CD4-positive, CD25-positive, alpha-beta regulatory T cell (primary cell): ENCODE measurements at regions not wholly inside any gene's neighbourhood (a gene's known extent, or its start where the extent isn't known, plus 50 kb on each side); places are given as distances from the start of the nearest gene placed in this dataset.

Experiments used
- ATAC-seq, 2 donors: fragments of 150-1000 bp; cut with Tn5 transposase; one replicate each; pipeline ENCODE4 v1.10.0; 2021; ENCODE audit warnings: low read depth in 2 of 2, moderate number of reproducible peaks in 2 of 2, moderate library complexity in 1 of 2
- DNase-seq, 3 donors: peaks; one replicate each; pipeline versions ENCODE4 v3.0.0 to v3.0.0-alpha.2; 2012 to 2022; ENCODE audit warnings: mixed read lengths in 1 of 3
- H3K27ac ChIP-seq: one replicate; pipeline ENCODE4 v1.7.0; 2013; ENCODE audit warnings: mild to moderate bottlenecking, low read length; ENCODE audit not compliant: insufficient read depth, poor library complexity, severe bottlenecking
- H3K27me3 ChIP-seq: one replicate; pipeline ENCODE4 v1.7.0; 2013; ENCODE audit warnings: low read length; ENCODE audit not compliant: control insufficient read depth, insufficient read depth
- H3K36me3 ChIP-seq: one replicate; pipeline ENCODE4 v1.7.0; 2013; ENCODE audit warnings: mild to moderate bottlenecking, low read length, moderate library complexity; ENCODE audit not compliant: control insufficient read depth, insufficient read depth
- H3K4me1 ChIP-seq: 2 replicates; pipeline ENCODE4 v1.7.0; 2013; ENCODE audit warnings: mild to moderate bottlenecking, low read length; ENCODE audit not compliant: insufficient read depth, control insufficient read depth, poor library complexity, severe bottlenecking
- H3K4me3 ChIP-seq: one replicate; pipeline ENCODE4 v1.7.0; 2013; ENCODE audit warnings: low read depth, mild to moderate bottlenecking, low read length, moderate library complexity
- H3K9me3 ChIP-seq, 2 experiments: 1 replicate in 1 of 2; 2 replicates in 1 of 2; pipeline ENCODE4 v1.7.0; 2013; ENCODE audit warnings: low read length in 2 of 2, mild to moderate bottlenecking in 1 of 2, moderate library complexity in 1 of 2; ENCODE audit not compliant: control insufficient read depth in 2 of 2
- H3K27ac Mint-ChIP-seq, 3 donors: one replicate each; pipeline ENCODE4 v1.8.0; 2020 to 2022; ENCODE audit warnings: mild to moderate bottlenecking in 3 of 3, mixed read lengths in 3 of 3, moderate library complexity in 2 of 3
- H3K27me3 Mint-ChIP-seq: one replicate; pipeline ENCODE4 v1.8.0; 2022; ENCODE audit warnings: mild to moderate bottlenecking, mixed read lengths
- H3K36me3 Mint-ChIP-seq: one replicate; pipeline ENCODE4 v1.8.0; 2020; ENCODE audit warnings: mixed read lengths
- H3K4me1 Mint-ChIP-seq, 4 donors: one replicate each; pipeline ENCODE4 v1.8.0; 2020 to 2022; ENCODE audit warnings: mixed read lengths in 4 of 4, mild to moderate bottlenecking in 1 of 4
- H3K4me3 Mint-ChIP-seq, 4 donors: one replicate each; pipeline ENCODE4 v1.8.0; 2020 to 2022; ENCODE audit warnings: mild to moderate bottlenecking in 4 of 4, mixed read lengths in 4 of 4, moderate library complexity in 3 of 4
- H3K9me3 Mint-ChIP-seq, 7 donors: one replicate each; pipeline ENCODE4 v1.8.0; 2020 to 2022; ENCODE audit warnings: mixed read lengths in 7 of 7, mild to moderate bottlenecking in 3 of 7, moderate library complexity in 2 of 7

- Mint-ChIP-seq H3K27ac (no peak overlapping the region), H3K4me3 (no peak overlapping the region), H3K4me1 (no peaks in the 10 kb centered on the region), H3K27me3 (no peaks in the 10 kb centered on the region), H3K36me3 (no peaks in the 10 kb centered on the region), H3K9me3 (peaks cover 0 to 5% (median 0%) of the 10 kb centered on the region in 7 donors)
- Histone ChIP-seq H3K27ac (no peak overlapping the region), H3K36me3 (no peaks in the 10 kb centered on the region), H3K4me3 (no peak overlapping the region), H3K4me1 (no peaks in the 10 kb centered on the region), H3K9me3 (no peaks in the 10 kb centered on the region), H3K27me3 (no peaks in the 10 kb centered on the region)
- DNase-seq (no peak), ATAC-seq (no peak)
Measured at GRCh38 chr5:41610386-41610785, 100.0 kb upstream of the PLCXD3 start.

GRCh38 chr5:41600731-41601130 lies 90.3 kb upstream of the PLCXD3 start:
- Mint-ChIP-seq H3K9me3 (peaks cover 0 to 14% (median 4%) of the 10 kb centered on the region in 7 donors), H3K4me3 (no peak overlapping the region), H3K27me3 (no peaks in the 10 kb centered on the region), H3K4me1 (no peaks in the 10 kb centered on the region), H3K27ac (no peak overlapping the region), H3K36me3 (peaks cover 3% of the 10 kb centered on the region)
- H3K27me3 ChIP-seq: no peaks in the 10 kb centered on the region
- H3K4me3 ChIP-seq: no peak overlapping the region
- no peaks in the 10 kb centered on the region for H3K36me3 ChIP-seq
- H3K4me1 ChIP-seq: no peaks in the 10 kb centered on the region
- no peak overlapping the region for H3K27ac ChIP-seq
- DNase-seq: no peak
- no peak for ATAC-seq
- H3K9me3 ChIP-seq: peaks cover 0 to 2% of the 10 kb centered on the region in 2 experiments

GRCh38 chr5:41598011-41598410 lies 87.6 kb upstream of the PLCXD3 start:
- H3K27ac ChIP-seq: no peak overlapping the region
- H3K4me3 ChIP-seq: no peak overlapping the region
- H3K36me3 Mint-ChIP-seq: no peaks in the 10 kb centered on the region
- H3K9me3 Mint-ChIP-seq: peaks cover 0 to 7% (median 1%) of the 10 kb centered on the region in 7 donors
- H3K27ac Mint-ChIP-seq: no peak overlapping the region
- no peaks in the 10 kb centered on the region for H3K27me3 Mint-ChIP-seq
- no peaks in the 10 kb centered on the region for H3K36me3 ChIP-seq
- no peaks in the 10 kb centered on the region for H3K4me1 Mint-ChIP-seq
- H3K4me1 ChIP-seq: no peaks in the 10 kb centered on the region
- H3K4me3 Mint-ChIP-seq: no peak overlapping the region
- ATAC-seq (no peak), DNase-seq (no peak)
- H3K9me3 ChIP-seq: peaks cover 0 to 2% of the 10 kb centered on the region in 2 experiments
- H3K27me3 ChIP-seq: no peaks in the 10 kb centered on the region

- H3K27me3 Mint-ChIP-seq: no peaks in the 10 kb centered on the region
- H3K36me3 Mint-ChIP-seq: no peaks in the 10 kb centered on the region
- Histone ChIP-seq H3K36me3 (no peaks in the 10 kb centered on the region), H3K4me3 (no peak overlapping the region), H3K9me3 (no peaks in the 10 kb centered on the region), H3K27me3 (no peaks in the 10 kb centered on the region), H3K4me1 (no peaks in the 10 kb centered on the region), H3K27ac (no peak overlapping the region)
- H3K9me3 Mint-ChIP-seq: peaks cover 0 to 5% (median 0%) of the 10 kb centered on the region in 7 donors
- no peaks in the 10 kb centered on the region for H3K4me1 Mint-ChIP-seq
- no peak for ATAC-seq
- H3K27ac Mint-ChIP-seq: no peak overlapping the region
- no peak for DNase-seq
- no peak overlapping the region for H3K4me3 Mint-ChIP-seq
Measured at GRCh38 chr5:41587668-41588067, 77.3 kb upstream of the PLCXD3 start.

GRCh38 chr5:41575110-41575779 lies 64.8 kb upstream of the PLCXD3 start:
- Histone ChIP-seq H3K36me3 (no peaks in the 10 kb centered on the region), H3K4me3 (no peak overlapping the region), H3K4me1 (no peaks in the 10 kb centered on the region), H3K27me3 (no peaks in the 10 kb centered on the region), H3K9me3 (no peaks in the 10 kb centered on the region), H3K27ac (no peak overlapping the region)
- no peak for DNase-seq
- ATAC-seq: no peak
- Mint-ChIP-seq H3K9me3 (peaks cover 0 to 10% (median 3%) of the 10 kb centered on the region in 7 donors), H3K27ac (no peak overlapping the region), H3K36me3 (no peaks in the 10 kb centered on the region), H3K4me3 (no peak overlapping the region), H3K27me3 (no peaks in the 10 kb centered on the region), H3K4me1 (no peaks in the 10 kb centered on the region)

- Mint-ChIP-seq H3K36me3 (no peaks in the 10 kb centered on the region), H3K4me1 (no peaks in the 10 kb centered on the region), H3K27ac (no peak overlapping the region), H3K4me3 (no peak overlapping the region), H3K9me3 (peaks cover 0 to 10% (median 3%) of the 10 kb centered on the region in 7 donors), H3K27me3 (no peaks in the 10 kb centered on the region)
- H3K9me3 ChIP-seq: no peaks in the 10 kb centered on the region
- H3K36me3 ChIP-seq: no peaks in the 10 kb centered on the region
- H3K4me1 ChIP-seq: no peaks in the 10 kb centered on the region
- H3K27ac ChIP-seq: no peak overlapping the region
- ATAC-seq: no peak
- no peak overlapping the region for H3K4me3 ChIP-seq
- H3K27me3 ChIP-seq: no peaks in the 10 kb centered on the region
- DNase-seq: no peak
Measured at GRCh38 chr5:41574391-41574790, 64.0 kb upstream of the PLCXD3 start.
